MM.1S (cell line): ENCODE measurements at regions not wholly inside any gene's neighbourhood (a gene's known extent, or its start where the extent isn't known, plus 50 kb on each side); places are given as distances from the start of the nearest gene placed in this dataset.

Source experiments
- CTCF ChIP-seq: fragments of 300-600 bp; sonication (generic); IDR thresholded peaks from 2 replicates; pipeline ENCODE4 v1.5.1; 2016; ENCODE audit warnings: antibody characterized with exemption, low read length, mixed read lengths
- EZH2 ChIP-seq: fragments of 300-600 bp; sonication (generic); optimal IDR thresholded peaks from 2 replicates; pipeline ENCODE3; 2017; ENCODE audit warnings: low read depth, mild to moderate bottlenecking, antibody characterized with exemption, low read length, mixed read lengths
- EZH2phosphoT487 ChIP-seq: fragments of 300-600 bp; sonication (generic); IDR thresholded peaks from 2 replicates; pipeline ENCODE4 v1.6.1; 2018; ENCODE audit warnings: antibody characterized with exemption, low read length

GRCh38 chr5:68480335-68480940 lies 264.9 kb downstream of the PIK3R1 start:
- TF ChIP-seq CTCF (no peak), EZH2 (no peak), EZH2phosphoT487 (no peak)
